GM13977 (cell line): ENCODE measurements at regions not wholly inside any gene's neighbourhood (a gene's known extent, or its start where the extent isn't known, plus 50 kb on each side); places are given as distances from the start of the nearest gene placed in this dataset.

Experiments
- DNase-seq: peaks from one replicate; pipeline ENCODE4 v3.0.0; 2012; ENCODE audit warnings: low spot score
- in situ Hi-C: fragments of 300-500 bp; cut with MboI; formaldehyde crosslinking; loops from one replicate; pipeline ENCODE4 v1.12.0; 2022; ENCODE audit warnings: low sequenced_read_pairs, low pct_unique_long_range_greater_than_20kb, mixed read lengths, inconsistent platforms; ENCODE audit not compliant: unreplicated experiment
- TF ChIP-seq, protein P1 (sequence below): IDR thresholded peaks from 2 replicates; pipeline ENCODE4 v1.5.1; 2012; ENCODE audit warnings: mild to moderate bottlenecking, control low read depth; ENCODE audit not compliant: insufficient read depth; ENCODE audit errors: extremely low read depth, missing control alignments

DNA sequence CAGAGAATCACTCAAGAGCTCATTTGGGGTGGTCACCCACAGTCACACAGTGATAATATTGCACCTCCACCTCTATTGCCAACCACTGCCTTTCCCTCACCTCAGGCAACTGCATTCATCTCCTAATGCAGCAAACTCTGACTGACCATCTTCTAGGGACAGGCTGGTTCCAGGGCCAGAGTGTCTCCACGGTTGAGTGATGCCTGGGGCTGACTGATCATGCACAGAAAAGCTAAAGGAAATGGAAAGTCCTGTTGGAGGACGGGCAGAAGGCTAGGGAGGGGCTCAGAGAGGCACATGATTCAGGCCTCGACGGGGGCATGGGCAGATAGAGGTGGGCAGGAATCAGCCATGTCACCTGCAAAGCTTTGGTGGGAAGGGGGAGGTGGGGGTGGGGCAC, 127.1 kb upstream of the TNS3 start:
- TF ChIP-seq, protein P1, sequence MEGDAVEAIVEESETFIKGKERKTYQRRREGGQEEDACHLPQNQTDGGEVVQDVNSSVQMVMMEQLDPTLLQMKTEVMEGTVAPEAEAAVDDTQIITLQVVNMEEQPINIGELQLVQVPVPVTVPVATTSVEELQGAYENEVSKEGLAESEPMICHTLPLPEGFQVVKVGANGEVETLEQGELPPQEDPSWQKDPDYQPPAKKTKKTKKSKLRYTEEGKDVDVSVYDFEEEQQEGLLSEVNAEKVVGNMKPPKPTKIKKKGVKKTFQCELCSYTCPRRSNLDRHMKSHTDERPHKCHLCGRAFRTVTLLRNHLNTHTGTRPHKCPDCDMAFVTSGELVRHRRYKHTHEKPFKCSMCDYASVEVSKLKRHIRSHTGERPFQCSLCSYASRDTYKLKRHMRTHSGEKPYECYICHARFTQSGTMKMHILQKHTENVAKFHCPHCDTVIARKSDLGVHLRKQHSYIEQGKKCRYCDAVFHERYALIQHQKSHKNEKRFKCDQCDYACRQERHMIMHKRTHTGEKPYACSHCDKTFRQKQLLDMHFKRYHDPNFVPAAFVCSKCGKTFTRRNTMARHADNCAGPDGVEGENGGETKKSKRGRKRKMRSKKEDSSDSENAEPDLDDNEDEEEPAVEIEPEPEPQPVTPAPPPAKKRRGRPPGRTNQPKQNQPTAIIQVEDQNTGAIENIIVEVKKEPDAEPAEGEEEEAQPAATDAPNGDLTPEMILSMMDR = no peak
- in situ Hi-C loops = no loop called here

DNA sequence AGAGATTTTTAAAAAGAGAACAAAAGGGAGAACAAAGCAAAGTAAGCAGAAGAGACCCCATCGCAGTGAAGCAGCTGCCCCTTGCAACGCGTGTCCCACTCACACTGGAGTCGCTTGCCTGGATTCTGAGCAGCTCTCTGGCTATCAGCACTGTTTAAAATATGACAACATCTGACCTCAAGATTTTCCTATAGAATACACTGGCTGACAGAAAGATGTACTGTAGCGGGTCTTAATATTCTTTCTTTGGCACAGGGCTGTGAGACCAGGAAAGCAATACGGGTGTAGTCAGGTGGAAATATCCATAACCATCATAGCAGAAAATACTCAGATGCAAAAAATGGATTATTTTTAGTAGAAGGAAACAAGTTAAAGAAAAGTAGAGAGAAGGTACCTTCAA, 125.7 kb upstream of the TNS3 start:
- TF ChIP-seq, protein P1 = no peak
- in situ Hi-C loops = no loop called here
- no peak for DNase-seq

More for the DNA sequence above, 127.1 kb upstream of the TNS3 start:
- no peak for DNase-seq

DNA sequence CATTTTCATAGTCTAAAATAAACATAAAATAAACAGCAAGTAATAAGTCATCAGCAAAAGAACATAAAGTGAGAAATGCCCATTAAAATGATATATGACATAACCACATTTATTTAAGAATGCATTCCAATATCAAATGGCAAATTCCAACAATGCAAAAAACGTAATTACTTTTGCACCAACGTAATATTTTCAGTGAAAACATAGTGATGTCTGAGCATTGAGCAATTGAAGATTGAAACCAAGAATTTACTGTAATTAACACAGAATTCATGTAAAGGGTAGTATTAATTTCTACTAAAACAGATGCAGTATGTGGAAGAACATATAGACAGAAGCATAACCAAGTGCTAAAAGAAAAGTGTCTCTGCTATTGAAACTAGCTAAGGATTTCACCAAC, 123.0 kb upstream of the TNS3 start:
- TF ChIP-seq, protein P1 = no peak
- in situ Hi-C loops = no loop called here
- no peak for DNase-seq

DNA sequence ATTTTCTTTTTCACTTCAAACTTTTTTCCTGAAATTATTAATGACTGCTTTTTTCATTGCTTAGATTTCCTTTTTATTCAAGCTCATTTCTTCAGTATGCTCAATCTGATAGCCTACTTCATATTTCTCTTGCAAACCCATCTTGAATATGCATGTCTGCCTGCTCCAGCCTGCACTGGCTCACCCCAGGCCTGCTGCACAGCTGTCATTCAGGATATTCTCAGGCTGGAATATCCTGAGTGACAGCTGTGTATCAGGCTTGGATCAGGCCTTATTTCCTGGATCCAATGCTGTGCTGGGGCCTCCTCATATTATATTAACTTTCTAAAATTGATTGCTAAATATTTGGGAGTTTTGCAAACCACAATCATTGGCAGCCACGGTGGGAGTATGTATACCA, 120.2 kb upstream of the TNS3 start:
- in situ Hi-C loops = no loop called here
- no peak for DNase-seq
- TF ChIP-seq, protein P1 = no peak

DNA sequence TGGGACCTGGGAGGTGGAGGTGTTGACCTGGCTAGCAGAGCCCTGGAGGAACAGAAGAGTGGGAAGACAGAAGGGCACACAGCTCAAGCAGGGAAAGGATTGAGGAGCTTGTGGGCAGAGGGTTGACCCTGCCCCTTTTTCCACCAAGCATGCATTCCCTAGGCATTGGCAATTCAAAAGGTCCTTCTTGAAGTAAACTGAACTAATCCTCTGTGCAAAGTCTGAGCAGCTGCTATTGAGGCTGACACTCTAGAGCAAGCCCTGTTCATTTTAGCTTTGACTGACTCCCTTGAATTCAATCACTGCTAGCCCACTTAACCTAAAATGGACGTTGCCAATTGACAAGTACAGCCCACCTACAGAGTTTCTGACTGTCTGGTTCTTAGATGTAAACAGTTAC, 116.5 kb upstream of the TNS3 start:
- TF ChIP-seq, protein P1 = no peak
- in situ Hi-C loops = no loop called here
- DNase-seq = no peak

DNA sequence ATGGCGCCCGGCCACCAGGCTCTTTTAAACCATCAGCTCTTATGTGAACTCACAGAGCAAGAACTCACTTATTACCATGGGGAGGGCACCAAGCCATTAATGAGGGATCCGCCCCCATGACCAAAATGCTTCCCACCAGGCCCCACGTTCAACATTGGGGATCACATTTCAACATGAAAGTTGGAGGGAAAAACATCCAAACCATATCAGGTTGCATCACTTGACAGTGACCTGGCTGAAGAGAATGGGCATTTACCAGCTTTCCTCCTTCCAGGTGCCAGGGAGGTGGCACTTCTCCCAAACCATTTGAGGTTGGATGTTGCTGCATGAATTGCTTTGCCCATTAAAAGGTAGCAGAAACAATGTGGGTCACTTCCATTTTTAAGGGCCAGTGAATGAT, 115.6 kb upstream of the TNS3 start:
- TF ChIP-seq, protein P1 = no peak

DNA sequence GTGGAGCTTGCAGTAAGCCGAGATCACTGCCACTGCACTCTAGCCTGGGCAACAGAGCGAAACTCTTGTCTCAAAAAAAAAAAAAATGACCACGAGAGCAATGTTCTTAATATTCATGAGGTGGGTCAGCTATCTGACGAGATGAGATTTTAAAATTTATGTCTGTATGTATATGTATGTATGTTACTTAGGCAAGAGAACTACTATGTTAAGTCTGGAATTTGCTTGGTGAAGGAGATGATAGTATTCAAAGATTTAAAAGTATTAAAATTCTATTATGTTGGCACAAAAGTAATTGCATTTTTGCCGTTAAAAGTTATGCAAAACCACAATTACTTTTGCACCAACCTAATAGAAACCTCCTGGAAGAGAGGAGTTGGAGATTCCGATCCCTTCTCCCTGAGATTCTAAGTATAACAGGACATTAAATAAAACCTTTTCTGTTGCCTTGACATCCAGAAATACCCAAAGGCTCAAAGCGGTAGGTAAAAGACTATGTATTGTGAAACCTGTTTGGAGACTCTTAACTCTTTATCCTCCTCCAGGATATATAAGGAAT, 114.3 kb upstream of the TNS3 start:
- TF ChIP-seq, protein P1 = no peak
- in situ Hi-C loops = no loop called here
- DNase-seq = no peak

More for the DNA sequence above, 115.6 kb upstream of the TNS3 start:
- DNase-seq = no peak
- in situ Hi-C loops = no loop called here
